ENCODE measurements at regions not wholly inside any gene's neighbourhood (a gene's known extent, or its start where the extent isn't known, plus 50 kb on each side); places are given as distances from the start of the nearest gene placed in this dataset.
A peak's percentile ranks its signal among the peaks of the same experiment; 100 is the strongest.

GRCh38 chr12:92614001-92614400, 88.8 kb upstream of the PLEKHG7 start:
- intact Hi-C loops (cut with micrococcal nuclease), result no loop called here
- Mint-ChIP-seq H3K27ac (no peak overlapping the region), H3K4me1 (no peaks in the 10 kb centered on the region), H3K9me3 (no peaks in the 10 kb centered on the region), H3K27me3 (ENCODE audit: low read depth in 2 of 2) (no peaks in the 10 kb centered on the region), H3K36me3 (no peaks in the 10 kb centered on the region), H3K4me3 (no peak overlapping the region)
- no peaks in the 10 kb centered on the region for H3K4me1 ChIP-seq (ENCODE audit: control insufficient read depth, insufficient read depth, low read length)
- no peaks in the 10 kb centered on the region for H3K9me3 ChIP-seq (ENCODE audit: control insufficient read depth, insufficient read depth, low read length)
- TF ChIP-seq, protein P1, sequence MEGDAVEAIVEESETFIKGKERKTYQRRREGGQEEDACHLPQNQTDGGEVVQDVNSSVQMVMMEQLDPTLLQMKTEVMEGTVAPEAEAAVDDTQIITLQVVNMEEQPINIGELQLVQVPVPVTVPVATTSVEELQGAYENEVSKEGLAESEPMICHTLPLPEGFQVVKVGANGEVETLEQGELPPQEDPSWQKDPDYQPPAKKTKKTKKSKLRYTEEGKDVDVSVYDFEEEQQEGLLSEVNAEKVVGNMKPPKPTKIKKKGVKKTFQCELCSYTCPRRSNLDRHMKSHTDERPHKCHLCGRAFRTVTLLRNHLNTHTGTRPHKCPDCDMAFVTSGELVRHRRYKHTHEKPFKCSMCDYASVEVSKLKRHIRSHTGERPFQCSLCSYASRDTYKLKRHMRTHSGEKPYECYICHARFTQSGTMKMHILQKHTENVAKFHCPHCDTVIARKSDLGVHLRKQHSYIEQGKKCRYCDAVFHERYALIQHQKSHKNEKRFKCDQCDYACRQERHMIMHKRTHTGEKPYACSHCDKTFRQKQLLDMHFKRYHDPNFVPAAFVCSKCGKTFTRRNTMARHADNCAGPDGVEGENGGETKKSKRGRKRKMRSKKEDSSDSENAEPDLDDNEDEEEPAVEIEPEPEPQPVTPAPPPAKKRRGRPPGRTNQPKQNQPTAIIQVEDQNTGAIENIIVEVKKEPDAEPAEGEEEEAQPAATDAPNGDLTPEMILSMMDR (IDR thresholded peaks at IDR 0.05), result no peak
- no peak overlapping the region for H3K4me3 ChIP-seq (ENCODE audit: low read length)
- DNase-seq, result no peak
- no peak for ATAC-seq
- H3K27ac ChIP-seq (ENCODE audit: low read length), result no peak overlapping the region
- 100% methylated on average over 1 of the region's 2 CpGs for WGBS (ENCODE audit: insufficient coverage)
- no peaks in the 10 kb centered on the region for H3K36me3 ChIP-seq (ENCODE audit: control insufficient read depth, insufficient read depth, low read length)
- H3K27me3 ChIP-seq (ENCODE audit: control insufficient read depth, insufficient read depth, low read length), result no peaks in the 10 kb centered on the region

GRCh38 chr12:92612611-92613010, 90.2 kb upstream of the PLEKHG7 start:
- Mint-ChIP-seq H3K27me3 (ENCODE audit: low read depth in 2 of 2) (peaks cover 0 to 6% of the 10 kb centered on the region in 2 donors), H3K4me3 (no peak overlapping the region), H3K36me3 (no peaks in the 10 kb centered on the region), H3K4me1 (peaks cover 10 to 11% of the 10 kb centered on the region in 2 donors), H3K9me3 (no peaks in the 10 kb centered on the region), H3K27ac (no peak overlapping the region)
- Histone ChIP-seq H3K4me3 (ENCODE audit: low read length) (no peak overlapping the region), H3K4me1 (ENCODE audit: control insufficient read depth, insufficient read depth, low read length) (no peaks in the 10 kb centered on the region), H3K9me3 (ENCODE audit: control insufficient read depth, insufficient read depth, low read length) (no peaks in the 10 kb centered on the region), H3K36me3 (ENCODE audit: control insufficient read depth, insufficient read depth, low read length) (no peaks in the 10 kb centered on the region), H3K27ac (ENCODE audit: low read length) (no peak overlapping the region), H3K27me3 (ENCODE audit: control insufficient read depth, insufficient read depth, low read length) (no peaks in the 10 kb centered on the region)
- no peak for ATAC-seq
- TF ChIP-seq, protein P1 (IDR thresholded peaks at IDR 0.05), result no peak
- WGBS (ENCODE audit: insufficient coverage), result 94% methylated on average over 2 of the region's 2 CpGs
- intact Hi-C loops (cut with micrococcal nuclease), result no loop called here
- DNase-seq, result no peak

GRCh38 chr12:92608151-92609091, 94.4 kb upstream of the PLEKHG7 start:
- no peaks in the 10 kb centered on the region for H3K4me1 ChIP-seq (ENCODE audit: control insufficient read depth, insufficient read depth, low read length)
- Mint-ChIP-seq H3K9me3 (no peaks in the 10 kb centered on the region), H3K27me3 (ENCODE audit: low read depth in 2 of 2) (peaks cover 0 to 6% of the 10 kb centered on the region in 2 donors), H3K4me1 (peaks cover 10 to 11% of the 10 kb centered on the region in 2 donors), H3K36me3 (no peaks in the 10 kb centered on the region), H3K4me3 (no peak overlapping the region), H3K27ac (peak overlapping the region in 1 of 2 donors; percentile 32)
- DNase-seq, result peak in 1 of 2 donors; percentile 66
- TF ChIP-seq, protein P1 (IDR thresholded peaks at IDR 0.05), result no peak
- intact Hi-C loops (cut with micrococcal nuclease), result no loop called here
- no peak overlapping the region for H3K4me3 ChIP-seq (ENCODE audit: low read length)
- no peaks in the 10 kb centered on the region for H3K36me3 ChIP-seq (ENCODE audit: control insufficient read depth, insufficient read depth, low read length)
- H3K27ac ChIP-seq (ENCODE audit: low read length), result no peak overlapping the region
- peak in 1 of 3 donors; percentile 39 for ATAC-seq
- 49% methylated on average over 7 of the region's 8 CpGs for WGBS (ENCODE audit: insufficient coverage)
- H3K9me3 ChIP-seq (ENCODE audit: control insufficient read depth, insufficient read depth, low read length), result no peaks in the 10 kb centered on the region
- no peaks in the 10 kb centered on the region for H3K27me3 ChIP-seq (ENCODE audit: control insufficient read depth, insufficient read depth, low read length)

All from natural killer cell (primary cell).